H9 (cell line): ENCODE measurements at regions not wholly inside any gene's neighbourhood (a gene's known extent, or its start where the extent isn't known, plus 50 kb on each side); places are given as distances from the start of the nearest gene placed in this dataset.

Source experiments
- DNase-seq: peaks from one replicate; pipeline ENCODE4 v3.0.0-alpha.2; 2017
- H2AFZ ChIP-seq: one replicate; pipeline ENCODE4 v1.6.1; 2013; ENCODE audit warnings: mild to moderate bottlenecking, low read length, control low read depth, moderate library complexity
- H2AK5ac ChIP-seq: 2 replicates; pipeline ENCODE4 v1.6.1; 2013; ENCODE audit warnings: low read length, control low read depth, mixed read lengths; ENCODE audit not compliant: insufficient read length
- H2BK120ac ChIP-seq: one replicate; pipeline ENCODE4 v1.6.1; 2013; ENCODE audit warnings: low read depth, mild to moderate bottlenecking, low read length, control low read depth, inconsistent platforms; ENCODE audit not compliant: poor library complexity, severe bottlenecking
- H2BK12ac ChIP-seq: 2 replicates; pipeline ENCODE4 v1.6.1; 2013; ENCODE audit warnings: low read length, control low read depth, mixed read lengths, low read depth; ENCODE audit not compliant: insufficient read length
- H2BK15ac ChIP-seq: 2 replicates; pipeline ENCODE4 v1.6.1; 2013; ENCODE audit warnings: low read depth, low read length, control low read depth
- H2BK20ac ChIP-seq: one replicate; pipeline ENCODE4 v1.6.1; 2013; ENCODE audit warnings: low read depth, mild to moderate bottlenecking, low read length, control low read depth, inconsistent platforms; ENCODE audit not compliant: poor library complexity, severe bottlenecking
- H2BK5ac ChIP-seq: 2 replicates; pipeline ENCODE4 v1.6.1; 2013; ENCODE audit warnings: low read length, control low read depth, mixed read lengths; ENCODE audit not compliant: insufficient read length
- H3K14ac ChIP-seq: 2 replicates; pipeline ENCODE4 v1.6.1; 2013; ENCODE audit warnings: low read length, control low read depth; ENCODE audit not compliant: insufficient read depth
- H3K18ac ChIP-seq: 2 replicates; pipeline ENCODE4 v1.6.1; 2013; ENCODE audit warnings: low read depth, mild to moderate bottlenecking, mixed read lengths, low read length, control low read depth; ENCODE audit not compliant: insufficient read length
- H3K23ac ChIP-seq: 2 replicates; pipeline ENCODE4 v1.6.1; 2013; ENCODE audit warnings: low read length, control low read depth, mixed read lengths, low read depth; ENCODE audit not compliant: insufficient read length
- H3K23me2 ChIP-seq: 2 replicates; pipeline ENCODE4 v1.6.1; 2013; ENCODE audit warnings: low read depth, mild to moderate bottlenecking, mixed read lengths, low read length, control low read depth; ENCODE audit not compliant: insufficient read length, poor library complexity, severe bottlenecking
- H3K27ac ChIP-seq: 2 replicates; pipeline ENCODE4 v1.5.1; 2013; ENCODE audit warnings: low read length, control low read depth, mixed read lengths, low read depth; ENCODE audit not compliant: insufficient read length
- H3K27me3 ChIP-seq: 2 replicates; pipeline ENCODE4 v1.6.1; 2013; ENCODE audit warnings: low read length, control low read depth, inconsistent platforms; ENCODE audit not compliant: insufficient read depth
- H3K4ac ChIP-seq: 2 replicates; pipeline ENCODE4 v1.6.1; 2013; ENCODE audit warnings: low read depth, mild to moderate bottlenecking, control low read depth, inconsistent platforms, low read length, moderate library complexity
- H3K4me1 ChIP-seq: 2 replicates; pipeline ENCODE4 v1.6.1; 2013; ENCODE audit warnings: low read length, control low read depth, inconsistent platforms; ENCODE audit not compliant: insufficient read depth
- H3K4me2 ChIP-seq: 2 replicates; pipeline ENCODE4 v1.6.1; 2013; ENCODE audit warnings: low read length, control low read depth, mixed read lengths; ENCODE audit not compliant: insufficient read length, insufficient read depth
- H3K56ac ChIP-seq: 2 replicates; pipeline ENCODE4 v1.6.1; 2013; ENCODE audit warnings: low read depth, mild to moderate bottlenecking, mixed read lengths, low read length, control low read depth; ENCODE audit not compliant: insufficient read length
- H3K79me1 ChIP-seq: 2 replicates; pipeline ENCODE4 v1.6.1; 2013; ENCODE audit warnings: low read depth, mild to moderate bottlenecking, moderate library complexity, low read length, control low read depth, inconsistent platforms; ENCODE audit not compliant: insufficient read depth, poor library complexity, severe bottlenecking
- H3K79me2 ChIP-seq: 2 replicates; pipeline ENCODE4 v1.6.1; 2013; ENCODE audit warnings: low read length, control low read depth, inconsistent platforms; ENCODE audit not compliant: insufficient read depth
- H3K9ac ChIP-seq: 2 replicates; pipeline ENCODE4 v1.6.1; 2013; ENCODE audit warnings: low read length, control low read depth, mixed read lengths; ENCODE audit not compliant: insufficient read length; ENCODE audit errors: extremely low read depth
- H3K9me3 ChIP-seq: one replicate; pipeline ENCODE4 v1.6.1; 2013; ENCODE audit warnings: low read depth, low read length, inconsistent platforms; ENCODE audit not compliant: control insufficient read depth
- H3T11ph ChIP-seq: one replicate; pipeline ENCODE4 v1.6.1; 2013; ENCODE audit warnings: mild to moderate bottlenecking, low read length, control low read depth, inconsistent platforms
- H4K20me1 ChIP-seq: one replicate; pipeline ENCODE4 v1.6.1; 2013; ENCODE audit not compliant: control insufficient read depth, insufficient read length, insufficient read depth
- H4K5ac ChIP-seq: 2 replicates; pipeline ENCODE4 v1.6.1; 2013; ENCODE audit warnings: low read depth, mild to moderate bottlenecking, mixed read lengths, low read length, control low read depth; ENCODE audit not compliant: insufficient read length
- H4K8ac ChIP-seq: replicated peaks from 2 replicates; pipeline ENCODE4 v1.6.1; 2013; ENCODE audit warnings: low read length, control low read depth, mixed read lengths, low read depth; ENCODE audit not compliant: insufficient read length
- H4K91ac ChIP-seq: 2 replicates; pipeline ENCODE4 v1.6.1; 2013; ENCODE audit warnings: low read depth, mild to moderate bottlenecking, moderate library complexity, mixed read lengths, low read length, control low read depth; ENCODE audit not compliant: insufficient read length
- H3K27ac Mint-ChIP-seq, 3 experiments: 2 replicates in 2 of 3; 3 replicates in 1 of 3; pipeline ENCODE4 v1.8.0; 2020 to 2021; ENCODE audit warnings: mixed read lengths in 3 of 3, mild to moderate bottlenecking in 1 of 3, moderate library complexity in 1 of 3
- H3K27me3 Mint-ChIP-seq: 2 replicates; pipeline ENCODE4 v1.8.0; 2021; ENCODE audit warnings: low read depth, mild to moderate bottlenecking, moderate library complexity, mixed read lengths
- H3K36me3 Mint-ChIP-seq, 3 experiments: 2 replicates in 2 of 3; 3 replicates in 1 of 3; pipeline ENCODE4 v1.8.0; 2020 to 2021; ENCODE audit warnings: low read depth in 3 of 3, mixed read lengths in 3 of 3; ENCODE audit not compliant: insufficient read depth in 1 of 3
- H3K4me1 Mint-ChIP-seq, 2 experiments: 2 replicates each; pipeline ENCODE4 v1.8.0; 2020; ENCODE audit warnings: mixed read lengths in 2 of 2
- H3K4me3 Mint-ChIP-seq, 2 experiments: 2 replicates in 1 of 2; 3 replicates in 1 of 2; pipeline ENCODE4 v1.8.0; 2020 to 2021; ENCODE audit warnings: mild to moderate bottlenecking in 2 of 2, mixed read lengths in 2 of 2, moderate library complexity in 1 of 2
- H3K9me3 Mint-ChIP-seq, 2 experiments: 2 replicates in 1 of 2; 3 replicates in 1 of 2; pipeline ENCODE4 v1.8.0; 2020; ENCODE audit warnings: mild to moderate bottlenecking in 2 of 2, mixed read lengths in 2 of 2, moderate library complexity in 1 of 2
- CTCF ChIP-seq: fragments of 200-600 bp; sonication (generic); conservative IDR thresholded peaks from 3 replicates; pipeline ENCODE4 v1.8.0; 2021; ENCODE audit warnings: antibody characterized with exemption, mild to moderate bottlenecking
- WGBS: extraction: QIAGEN DNeasy Blood & Tissue Kit; methylation state at CpG from one replicate; pipeline ENCODE4 v1.1.7; 2013; ENCODE audit warnings: missing lambda C conversion rate, low lambda C conversion rate, mixed read lengths; ENCODE audit not compliant: insufficient read length; ENCODE audit errors: extremely low coverage; 5-methylcytosine and 5-hydroxymethylcytosine counted together

- H3K9me3 ChIP-seq: no peaks in the 10 kb centered on the region
- no peak overlapping the region for H3K56ac ChIP-seq
- no peak overlapping the region for H3K27ac ChIP-seq
- H4K20me1 ChIP-seq: no peaks in the 10 kb centered on the region
- no peak overlapping the region for H2BK120ac ChIP-seq
- DNase-seq: no peak
- no peak overlapping the region for H2BK15ac ChIP-seq
- H3K27me3 Mint-ChIP-seq: peaks cover 4% of the 10 kb centered on the region
- no peak overlapping the region for H3K4ac ChIP-seq
- no peak overlapping the region; the same call in 1 of the 2 replicates for H3K14ac ChIP-seq
- no peaks in the 10 kb centered on the region for H3K27me3 ChIP-seq
- peaks cover 0 to 8% of the 10 kb centered on the region in 2 experiments; a peak in 2 of 5 replicates for H3K9me3 Mint-ChIP-seq
- no CpG with 5 or more reads among the region's 22 CpGs for WGBS
- H3K79me1 ChIP-seq: no peaks in the 10 kb centered on the region
- no peak overlapping the region for H2AFZ ChIP-seq
- H3K4me1 Mint-ChIP-seq: peaks cover 0 to 2% of the 10 kb centered on the region in 2 experiments; a peak in 1 of 4 replicates
- no peaks in the 10 kb centered on the region for H3K36me3 Mint-ChIP-seq
- no peak overlapping the region for H3K9ac ChIP-seq
- H2AK5ac ChIP-seq: no peak overlapping the region
- no peak overlapping the region for H2BK12ac ChIP-seq
- H3T11ph ChIP-seq: no peak overlapping the region
- H3K23ac ChIP-seq: no peak overlapping the region
- no peak overlapping the region for H2BK20ac ChIP-seq
- no peaks in the 10 kb centered on the region for H3K79me2 ChIP-seq
- H3K4me3 Mint-ChIP-seq: no peak overlapping the region
- H3K4me1 ChIP-seq: no peaks in the 10 kb centered on the region
- H3K23me2 ChIP-seq: no peaks in the 10 kb centered on the region
- no peak for TF ChIP-seq CTCF
- H3K27ac Mint-ChIP-seq: no peak overlapping the region
- no peak overlapping the region for H3K18ac ChIP-seq
- no peak overlapping the region for H4K91ac ChIP-seq
- no peak overlapping the region for H3K4me2 ChIP-seq
- no peak overlapping the region for H4K8ac ChIP-seq
- H4K5ac ChIP-seq: no peak overlapping the region
- H2BK5ac ChIP-seq: no peak overlapping the region
These were observed 97.5 kb downstream of the METRNL start for GRCh38 chr17:83176623-83177583.
